Right lobe of liver (tissue), 6 donors: ENCODE measurements at regions not wholly inside any gene's neighbourhood (a gene's known extent, or its start where the extent isn't known, plus 50 kb on each side); places are given as distances from the start of the nearest gene placed in this dataset.

Experiments used
- ATAC-seq, 4 donors: fragments of 200-7000 bp; cut with Tn5 transposase; one replicate each; pipeline ENCODE4 v1.9.1; 2020; ENCODE audit warnings: mild to moderate bottlenecking in 4 of 4, moderate library complexity in 4 of 4
- DNase-seq, 3 donors: peaks; one replicate each; pipeline ENCODE4 v3.0.0-alpha.2; 2020
- H3K27ac ChIP-seq, 3 donors: fragments of 200-600 bp; one replicate each; pipeline ENCODE4 v1.8.0; 2022
- H3K27me3 ChIP-seq, 2 donors: fragments of 200-600 bp; one replicate each; pipeline ENCODE4 v1.8.0; 2022
- H3K36me3 ChIP-seq, 4 donors: fragments of 200-600 bp; sonication (generic) in 1 of 4; one replicate each; pipeline versions ENCODE4 v1.5.1 to v1.8.0; 2017 to 2022; ENCODE audit warnings: control low read depth in 1 of 4
- H3K4me1 ChIP-seq, 4 donors: fragments of 200-600 bp; sonication (generic) in 1 of 4; one replicate each; pipeline versions ENCODE4 v1.5.1 to v1.8.0; 2017 to 2022; ENCODE audit warnings: control low read depth in 1 of 4
- H3K4me3 ChIP-seq, 3 donors: fragments of 200-600 bp; one replicate each; pipeline ENCODE4 v1.8.0; 2022
- H3K9me3 ChIP-seq, 4 donors: fragments of 200-600 bp; sonication (generic) in 1 of 4; one replicate each; pipeline versions ENCODE4 v1.5.1 to v1.8.0; 2017 to 2022; ENCODE audit warnings: control low read depth in 1 of 4
- POLR2A ChIP-seq: fragments of 450-650 bp; IDR thresholded peaks from one replicate; pipeline ENCODE4 v1.6.1; 2017; ENCODE audit warnings: antibody characterized with exemption, mild to moderate bottlenecking
- WGBS: methylation state at CpG from one replicate; pipeline ENCODE4 v1.1.6; 2018; ENCODE audit warnings: low coverage, low lambda C conversion rate; ENCODE audit not compliant: insufficient coverage; ENCODE audit errors: missing lambda C conversion rate; 5-methylcytosine and 5-hydroxymethylcytosine counted together
- intact Hi-C, 2 donors: fragments of 100-400 bp; cut with DNase I; formaldehyde crosslinking; loops; one replicate each; pipeline versions ENCODE4 v1.11.2 to v1.14.1; 2022
- TF ChIP-seq, protein P1 (sequence below), 4 donors: fragments of 200-600 bp in 3 of 4; fragments of 450-650 bp in 1 of 4; IDR thresholded peaks; one replicate each; pipeline versions ENCODE4 v1.5.1 to v1.8.0; 2016 to 2022; ENCODE audit warnings: antibody characterized with exemption in 4 of 4, mild to moderate bottlenecking in 2 of 4
- donor health status: DM: no; HTN: yes; CAD: no.
- donor health status: DM: no; HTN: no; CAD: no.
- donor health status: DM: no; HTN: no; CAD: no.
- donor health status: DM: no; HTN: yes; CAD: no.
- donor health status: DM: no; HTN: yes; CAD: no.

DNA sequence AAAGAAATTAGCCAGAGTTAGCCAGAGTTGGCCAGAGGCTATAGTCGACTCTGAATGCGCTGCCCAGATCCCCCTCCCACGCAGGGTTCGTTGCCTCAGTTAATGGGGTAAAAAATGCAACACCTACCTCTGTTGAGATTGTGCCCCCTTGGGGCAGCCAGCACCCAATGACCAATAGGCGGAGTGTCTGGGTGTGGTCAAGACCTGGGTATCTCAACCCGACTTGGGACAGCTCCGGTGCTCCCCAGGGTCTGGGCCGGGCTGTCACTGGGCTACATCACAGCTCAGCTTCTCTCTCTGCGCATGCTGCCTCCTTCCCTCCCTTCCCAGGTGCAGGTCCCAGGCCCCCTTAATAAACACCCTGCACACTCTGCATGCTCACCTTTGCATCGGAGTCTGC, 59.6 kb upstream of the GCSH start:
- TF ChIP-seq, protein P1, sequence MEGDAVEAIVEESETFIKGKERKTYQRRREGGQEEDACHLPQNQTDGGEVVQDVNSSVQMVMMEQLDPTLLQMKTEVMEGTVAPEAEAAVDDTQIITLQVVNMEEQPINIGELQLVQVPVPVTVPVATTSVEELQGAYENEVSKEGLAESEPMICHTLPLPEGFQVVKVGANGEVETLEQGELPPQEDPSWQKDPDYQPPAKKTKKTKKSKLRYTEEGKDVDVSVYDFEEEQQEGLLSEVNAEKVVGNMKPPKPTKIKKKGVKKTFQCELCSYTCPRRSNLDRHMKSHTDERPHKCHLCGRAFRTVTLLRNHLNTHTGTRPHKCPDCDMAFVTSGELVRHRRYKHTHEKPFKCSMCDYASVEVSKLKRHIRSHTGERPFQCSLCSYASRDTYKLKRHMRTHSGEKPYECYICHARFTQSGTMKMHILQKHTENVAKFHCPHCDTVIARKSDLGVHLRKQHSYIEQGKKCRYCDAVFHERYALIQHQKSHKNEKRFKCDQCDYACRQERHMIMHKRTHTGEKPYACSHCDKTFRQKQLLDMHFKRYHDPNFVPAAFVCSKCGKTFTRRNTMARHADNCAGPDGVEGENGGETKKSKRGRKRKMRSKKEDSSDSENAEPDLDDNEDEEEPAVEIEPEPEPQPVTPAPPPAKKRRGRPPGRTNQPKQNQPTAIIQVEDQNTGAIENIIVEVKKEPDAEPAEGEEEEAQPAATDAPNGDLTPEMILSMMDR (IDR thresholded peaks at IDR 0.05) = peak in 1 of 4 donors; percentile 11
- TF ChIP-seq POLR2A = no peak
- 66% methylated on average over 6 of the region's 10 CpGs for WGBS

DNA sequence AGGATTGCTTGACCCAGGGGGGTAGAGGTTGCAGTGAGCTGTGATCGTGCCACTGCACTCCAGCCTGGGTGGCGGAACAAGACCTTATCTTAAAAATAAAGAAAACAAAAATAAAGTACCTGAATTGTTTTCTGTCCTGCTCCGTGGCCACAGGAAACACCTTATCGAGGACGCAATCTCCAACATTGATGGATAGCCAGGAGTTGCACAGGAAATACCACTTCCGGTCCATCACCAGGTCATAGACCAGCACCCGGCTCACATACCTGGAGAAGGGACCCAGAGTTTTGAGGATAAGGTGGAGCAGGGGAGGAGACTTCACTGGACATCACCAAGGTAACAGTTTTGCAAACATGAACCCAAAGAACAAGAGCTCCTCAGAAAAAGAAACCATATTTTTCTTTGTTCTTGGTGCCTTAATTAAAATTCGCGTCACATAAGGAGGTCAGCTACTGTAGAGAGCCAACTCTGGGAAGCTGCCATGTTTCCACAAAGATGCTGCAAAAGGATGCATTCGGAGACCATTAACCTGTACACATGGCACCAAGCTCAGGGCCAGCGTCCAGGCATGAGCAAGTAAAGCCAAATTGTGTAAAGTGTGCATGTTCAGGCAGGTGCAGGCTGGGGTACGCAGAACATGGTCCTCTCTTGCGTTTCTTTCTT, 55.6 kb upstream of the GCSH start:
- H3K9me3 ChIP-seq = no peaks in the 10 kb centered on the region
- ATAC-seq = no peak
- H3K27me3 ChIP-seq = no peaks in the 10 kb centered on the region
- no peaks in the 10 kb centered on the region for H3K4me1 ChIP-seq
- TF ChIP-seq, protein P1 (IDR thresholded peaks at IDR 0.05) = no peak
- no peak for TF ChIP-seq POLR2A
- no peaks in the 10 kb centered on the region for H3K36me3 ChIP-seq
- H3K27ac ChIP-seq = no peak overlapping the region
- WGBS = 46% methylated on average over 13 of the region's 13 CpGs
- no peak overlapping the region for H3K4me3 ChIP-seq
- intact Hi-C loops = no loop called here
- no peak for DNase-seq

More for the DNA sequence above, 59.6 kb upstream of the GCSH start:
- H3K4me3 ChIP-seq = no peak overlapping the region
- intact Hi-C loops = no loop called here
- H3K9me3 ChIP-seq = no peaks in the 10 kb centered on the region
- H3K36me3 ChIP-seq = no peaks in the 10 kb centered on the region
- ATAC-seq (no peak), DNase-seq (no peak)
- H3K27ac ChIP-seq = no peak overlapping the region
- no peaks in the 10 kb centered on the region for H3K4me1 ChIP-seq
- H3K27me3 ChIP-seq = no peaks in the 10 kb centered on the region

DNA sequence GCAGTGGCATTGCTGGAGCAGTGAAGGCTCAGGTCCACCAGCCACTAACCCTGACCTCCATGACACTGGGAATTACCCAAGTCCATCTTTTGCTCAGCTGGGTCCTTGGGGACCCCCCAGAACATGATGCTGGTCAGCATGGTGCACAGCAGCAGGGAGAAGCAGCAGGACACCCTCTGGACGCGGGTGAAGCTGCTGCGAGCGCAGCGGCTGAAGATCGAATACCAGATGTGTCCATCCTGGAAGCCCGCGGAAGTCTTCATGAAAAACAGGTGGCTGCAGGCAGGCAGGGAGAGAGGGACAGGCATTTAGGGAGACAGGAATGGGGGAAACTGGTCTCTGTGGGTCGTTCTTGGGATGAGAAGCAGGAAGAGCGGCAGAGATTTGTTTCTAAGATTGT, 53.4 kb upstream of the GCSH start:
- no peaks in the 10 kb centered on the region for H3K4me1 ChIP-seq
- TF ChIP-seq, protein P1 (IDR thresholded peaks at IDR 0.05) = no peak
- TF ChIP-seq POLR2A = no peak
- no peak overlapping the region for H3K27ac ChIP-seq
- intact Hi-C loops = no loop called here
- no peaks in the 10 kb centered on the region for H3K27me3 ChIP-seq
- no peaks in the 10 kb centered on the region for H3K36me3 ChIP-seq
- no peak overlapping the region for H3K4me3 ChIP-seq
- H3K9me3 ChIP-seq = no peaks in the 10 kb centered on the region
- 89% methylated on average over 9 of the region's 10 CpGs for WGBS
- ATAC-seq = no peak
- no peak for DNase-seq

DNA sequence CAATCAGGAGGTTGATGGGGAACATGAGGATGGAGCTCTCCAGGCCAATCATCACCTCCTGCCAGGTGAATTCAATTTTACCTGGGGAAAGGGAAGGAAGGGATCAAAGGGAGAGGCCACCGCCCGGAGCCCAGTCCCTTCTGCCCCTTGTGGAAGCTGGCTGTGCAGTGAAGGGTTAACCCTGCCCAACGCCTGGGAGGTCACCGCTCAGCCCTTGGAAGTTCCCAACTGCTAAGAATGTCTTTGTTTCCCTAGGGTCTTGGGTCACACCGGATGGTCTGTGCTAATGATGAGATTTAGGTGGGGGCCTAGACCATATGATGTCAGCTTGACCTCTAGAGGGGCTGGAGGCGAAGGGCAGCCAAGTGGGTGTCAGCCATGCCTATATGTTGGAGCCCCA, 52.1 kb upstream of the GCSH start:
- WGBS = 40% methylated on average over 2 of the region's 6 CpGs

More for the DNA sequence above, 52.1 kb upstream of the GCSH start:
- DNase-seq (no peak), ATAC-seq (no peak)
- Histone ChIP-seq H3K27me3 (no peaks in the 10 kb centered on the region), H3K9me3 (no peaks in the 10 kb centered on the region), H3K4me3 (no peak overlapping the region), H3K27ac (no peak overlapping the region), H3K36me3 (no peaks in the 10 kb centered on the region), H3K4me1 (no peaks in the 10 kb centered on the region)
- TF ChIP-seq, protein P1 (IDR thresholded peaks at IDR 0.05) = no peak
- TF ChIP-seq POLR2A = no peak
- intact Hi-C loops = no loop called here
